ENCODE measurements at regions not wholly inside any gene's neighbourhood (a gene's known extent, or its start where the extent isn't known, plus 50 kb on each side); places are given as distances from the start of the nearest gene placed in this dataset.
"Not testable (repeated sequence)": the region's sequence is repeated elsewhere in the genome, so short reads cannot be mapped to it uniquely, and the experiment has no call there.

DNA sequence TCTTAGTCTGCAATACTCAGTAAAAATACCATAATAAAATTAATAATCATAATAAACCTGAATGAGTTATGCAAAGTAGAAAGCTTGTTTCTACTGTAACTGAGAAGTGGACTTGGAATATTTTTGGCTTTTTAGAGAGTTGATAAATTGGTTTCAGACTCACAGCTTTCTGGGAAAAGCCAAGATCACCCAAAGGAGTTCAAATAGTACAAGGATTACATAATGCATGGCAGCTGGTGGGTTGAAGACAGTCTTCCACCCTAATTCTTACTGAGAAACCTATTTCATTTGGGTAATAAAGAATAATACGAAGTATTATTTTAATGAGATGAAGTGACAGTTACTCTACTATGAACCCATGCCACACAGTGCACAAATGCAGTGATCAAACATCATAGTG lies 139.4 kb upstream of the KLF12 start:
- H3K4me3 Mint-ChIP-seq = no peak overlapping the region
- peaks cover 4% of the 10 kb centered on the region for H3K9me3 Mint-ChIP-seq
- no peaks in the 10 kb centered on the region for H3K4me1 Mint-ChIP-seq (ENCODE audit: low read depth)
- H3K27ac Mint-ChIP-seq = no peak overlapping the region
- peaks cover 2% of the 10 kb centered on the region for H3K27me3 Mint-ChIP-seq (ENCODE audit: insufficient read depth)
- DNase-seq (ENCODE audit: low spot score) = no peak
- intact Hi-C loops (cut with micrococcal nuclease) = no loop called here
- no peaks in the 10 kb centered on the region for H3K36me3 Mint-ChIP-seq (ENCODE audit: low read depth)

DNA sequence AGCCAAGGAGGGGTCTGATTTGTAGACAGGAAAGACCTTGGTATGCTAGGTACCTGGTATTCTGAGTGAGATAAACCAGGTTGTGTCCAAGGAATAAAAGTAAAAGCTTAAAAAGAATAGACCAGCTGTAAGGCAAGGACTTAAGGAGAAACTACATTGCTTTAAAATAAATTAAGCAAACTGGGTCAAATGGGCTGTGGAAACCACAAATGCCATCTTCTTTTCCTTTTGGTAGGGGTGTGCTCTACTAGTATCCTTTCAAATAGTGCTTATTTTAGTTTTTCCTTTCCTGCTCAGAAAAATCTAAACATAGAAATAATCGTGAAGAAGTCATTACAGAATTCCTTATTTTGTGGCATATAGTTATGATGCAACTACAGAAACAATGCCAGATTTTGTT lies 138.6 kb upstream of the KLF12 start:
- Mint-ChIP-seq H3K27me3 (ENCODE audit: insufficient read depth) (peaks cover 5% of the 10 kb centered on the region), H3K4me1 (ENCODE audit: low read depth) (no peaks in the 10 kb centered on the region), H3K36me3 (ENCODE audit: low read depth) (no peaks in the 10 kb centered on the region), H3K9me3 (peaks cover 4% of the 10 kb centered on the region), H3K27ac (no peak overlapping the region), H3K4me3 (no peak overlapping the region)
- intact Hi-C loops (cut with micrococcal nuclease) = no loop called here
- no peak for DNase-seq (ENCODE audit: low spot score)

DNA sequence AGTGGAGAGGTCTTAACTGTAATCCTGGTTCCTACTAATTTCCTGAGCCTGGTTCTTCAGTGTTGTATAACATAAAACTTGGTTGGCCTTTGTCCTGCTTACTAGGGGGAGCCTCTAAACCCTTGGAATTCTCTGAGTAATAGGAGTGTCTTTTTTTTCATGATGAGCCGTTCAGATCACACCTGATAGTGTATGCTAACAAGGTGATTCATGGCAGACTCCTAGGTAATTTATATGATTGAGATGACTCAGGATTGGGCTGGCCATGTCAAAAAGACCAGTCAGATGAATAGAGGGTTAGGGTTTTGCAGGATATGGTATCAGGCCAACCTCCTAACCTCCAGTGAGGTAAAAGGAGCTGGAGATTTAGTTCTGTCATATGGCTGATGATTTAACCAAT lies 135.8 kb upstream of the KLF12 start:
- H3K9me3 Mint-ChIP-seq = peaks cover 12% of the 10 kb centered on the region
- no peak for DNase-seq (ENCODE audit: low spot score)
- no peak overlapping the region for H3K4me3 Mint-ChIP-seq
- intact Hi-C loops (cut with micrococcal nuclease) = no loop called here
- no peak overlapping the region for H3K27ac Mint-ChIP-seq
- H3K4me1 Mint-ChIP-seq (ENCODE audit: low read depth) = no peaks in the 10 kb centered on the region
- H3K27me3 Mint-ChIP-seq (ENCODE audit: insufficient read depth) = peaks cover 3% of the 10 kb centered on the region
- no peaks in the 10 kb centered on the region for H3K36me3 Mint-ChIP-seq (ENCODE audit: low read depth)

DNA sequence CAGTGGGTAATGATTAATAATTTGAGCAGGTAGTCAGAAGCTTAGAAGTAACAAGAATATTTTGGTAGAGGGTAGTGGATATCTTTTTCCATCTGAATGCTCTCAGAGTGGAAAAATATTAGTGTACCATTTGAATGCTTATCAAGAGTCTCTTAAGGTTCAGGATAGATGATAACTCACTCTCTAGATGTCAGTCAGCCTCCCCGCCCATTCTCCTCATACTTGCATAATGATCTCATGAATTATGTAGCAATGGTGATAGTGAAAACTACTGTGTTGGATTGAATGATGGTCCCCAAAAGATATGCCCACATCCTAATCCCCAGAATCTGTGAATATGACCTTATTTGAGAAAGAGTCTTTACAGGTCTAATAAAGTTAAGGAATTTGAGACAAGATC lies 132.7 kb upstream of the KLF12 start:
- Mint-ChIP-seq H3K4me1 (ENCODE audit: low read depth) (no peaks in the 10 kb centered on the region), H3K27me3 (ENCODE audit: insufficient read depth) (peaks cover 3% of the 10 kb centered on the region), H3K36me3 (ENCODE audit: low read depth) (no peaks in the 10 kb centered on the region), H3K27ac (no peak overlapping the region), H3K9me3 (peaks cover 10% of the 10 kb centered on the region), H3K4me3 (no peak overlapping the region)
- DNase-seq (ENCODE audit: low spot score) = no peak
- intact Hi-C loops (cut with micrococcal nuclease) = no loop called here

DNA sequence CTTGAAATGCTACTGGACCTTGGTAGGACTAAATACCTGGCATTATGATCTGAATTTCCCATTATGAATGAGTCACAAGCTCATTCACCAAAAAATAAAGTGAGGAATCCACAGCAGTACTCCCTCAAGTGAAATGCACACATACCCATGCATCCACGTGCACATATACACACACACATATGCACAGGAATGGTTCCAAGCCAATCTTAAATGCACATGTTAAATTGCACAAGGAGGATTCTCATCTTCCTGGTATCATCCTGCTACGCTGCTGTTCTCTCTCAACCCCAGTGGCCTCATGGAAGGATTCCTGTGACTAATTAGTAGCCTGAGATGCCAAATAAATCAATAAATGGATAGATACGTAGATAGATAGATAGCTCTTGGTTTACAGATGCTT lies 132.1 kb upstream of the KLF12 start:
- no peak for DNase-seq (ENCODE audit: low spot score)
- Mint-ChIP-seq H3K4me1 (ENCODE audit: low read depth) (no peaks in the 10 kb centered on the region), H3K4me3 (no peak overlapping the region), H3K36me3 (ENCODE audit: low read depth) (no peaks in the 10 kb centered on the region), H3K27ac (no peak overlapping the region), H3K9me3 (peaks cover 10% of the 10 kb centered on the region), H3K27me3 (ENCODE audit: insufficient read depth) (peaks cover 3% of the 10 kb centered on the region)
- intact Hi-C loops (cut with micrococcal nuclease) = no loop called here

DNA sequence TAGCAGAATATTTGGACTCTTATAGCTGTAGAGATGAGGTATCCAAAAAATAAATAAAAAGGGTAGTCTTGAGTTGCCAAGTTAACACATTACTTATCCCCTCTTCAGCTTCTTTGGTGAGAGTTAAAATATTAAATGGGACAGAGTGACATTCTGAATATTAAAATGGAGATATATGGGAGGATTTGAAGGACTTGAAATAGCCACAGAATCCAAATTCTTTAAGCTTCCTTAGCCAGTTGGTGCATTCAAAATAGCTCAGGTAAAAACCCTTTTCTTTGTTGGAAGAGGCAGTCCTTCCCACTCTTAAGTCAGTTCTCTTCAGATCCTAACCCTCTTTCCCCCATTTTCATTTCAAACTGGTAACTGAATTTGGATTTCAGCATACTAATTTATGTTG lies 130.1 kb upstream of the KLF12 start:
- no peak for DNase-seq (ENCODE audit: low spot score)
- no peak overlapping the region for H3K27ac Mint-ChIP-seq
- H3K4me3 Mint-ChIP-seq = no peak overlapping the region
- no peaks in the 10 kb centered on the region for H3K36me3 Mint-ChIP-seq (ENCODE audit: low read depth)
- intact Hi-C loops (cut with micrococcal nuclease) = no loop called here
- peaks cover 3% of the 10 kb centered on the region for H3K27me3 Mint-ChIP-seq (ENCODE audit: insufficient read depth)
- peaks cover 10% of the 10 kb centered on the region for H3K9me3 Mint-ChIP-seq
- no peaks in the 10 kb centered on the region for H3K4me1 Mint-ChIP-seq (ENCODE audit: low read depth)

DNA sequence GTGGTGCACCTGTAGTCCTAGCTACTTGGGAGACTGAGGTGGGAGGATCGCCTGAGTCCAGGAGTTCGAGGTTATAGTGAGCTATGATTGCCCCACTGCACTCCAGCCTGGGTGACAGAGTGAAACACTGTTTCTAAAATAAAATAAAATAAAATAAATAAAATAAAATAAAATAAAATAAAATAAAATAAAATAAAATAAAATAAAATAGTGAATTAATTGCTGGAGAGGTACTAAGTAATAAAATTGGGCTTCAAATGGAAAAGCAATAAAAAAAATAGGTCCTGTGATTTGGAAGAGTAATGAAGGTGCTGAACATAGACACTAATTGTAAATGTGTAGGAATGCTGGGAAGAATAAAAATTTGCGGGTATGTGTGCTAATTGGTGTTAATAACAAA lies 126.2 kb upstream of the KLF12 start:
- H3K4me3 Mint-ChIP-seq; H3K36me3 Mint-ChIP-seq (ENCODE audit: low read depth); H3K9me3 Mint-ChIP-seq; H3K27ac Mint-ChIP-seq; intact Hi-C loops (cut with micrococcal nuclease); DNase-seq (ENCODE audit: low spot score); H3K27me3 Mint-ChIP-seq (ENCODE audit: insufficient read depth): not testable (repeated sequence)
- H3K4me1 Mint-ChIP-seq (ENCODE audit: low read depth) = peaks cover 19% of the 10 kb centered on the region

DNA sequence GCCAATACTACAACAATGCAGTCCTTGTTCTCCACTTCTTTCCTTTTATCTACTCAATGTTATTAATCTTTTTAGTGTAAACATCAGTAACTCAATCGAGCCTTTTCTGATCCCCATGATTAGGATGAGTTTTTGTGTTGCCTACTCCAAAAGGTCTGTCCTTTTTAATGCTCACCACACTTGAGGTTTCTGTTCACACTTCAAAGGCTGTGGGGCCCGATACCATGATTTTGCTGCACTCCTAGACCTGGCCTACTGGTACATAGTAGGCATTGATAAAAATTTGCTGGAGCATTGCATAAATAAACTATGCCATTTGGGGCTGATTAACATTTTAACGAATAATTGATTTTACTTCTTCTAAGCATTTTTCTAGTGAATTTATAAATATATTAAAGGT lies 125.4 kb upstream of the KLF12 start:
- Mint-ChIP-seq H3K27me3 (ENCODE audit: insufficient read depth) (no peaks in the 10 kb centered on the region), H3K36me3 (ENCODE audit: low read depth) (no peaks in the 10 kb centered on the region), H3K9me3 (no peaks in the 10 kb centered on the region), H3K4me3 (no peak overlapping the region), H3K4me1 (ENCODE audit: low read depth) (peaks cover 19% of the 10 kb centered on the region), H3K27ac (no peak overlapping the region)
- no peak for DNase-seq (ENCODE audit: low spot score)
- intact Hi-C loops (cut with micrococcal nuclease) = no loop called here

DNA sequence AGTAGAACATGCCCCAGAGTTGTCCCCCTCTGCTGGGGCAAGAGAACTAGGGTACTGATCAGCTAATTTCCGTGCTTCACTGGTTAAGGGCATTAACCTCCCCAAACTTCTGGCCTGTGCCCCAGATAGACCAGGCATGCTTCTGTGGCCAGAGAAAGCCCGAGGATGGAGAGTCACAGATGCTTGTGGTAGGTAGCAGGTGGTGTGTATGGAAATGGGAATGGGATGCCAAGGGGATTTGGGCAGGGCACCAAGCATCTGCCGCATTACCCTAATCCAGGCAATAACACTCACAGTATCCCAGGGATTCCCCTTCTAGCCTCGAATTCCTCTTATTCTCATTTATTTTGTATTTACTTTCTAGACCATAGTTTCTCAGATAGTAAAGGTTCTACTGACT lies 124.8 kb upstream of the KLF12 start:
- DNase-seq (ENCODE audit: low spot score) = no peak
- intact Hi-C loops (cut with micrococcal nuclease) = no loop called here
- Mint-ChIP-seq H3K27ac (no peak overlapping the region), H3K9me3 (no peaks in the 10 kb centered on the region), H3K4me3 (no peak overlapping the region), H3K27me3 (ENCODE audit: insufficient read depth) (no peaks in the 10 kb centered on the region), H3K36me3 (ENCODE audit: low read depth) (no peaks in the 10 kb centered on the region), H3K4me1 (ENCODE audit: low read depth) (peaks cover 22% of the 10 kb centered on the region)

DNA sequence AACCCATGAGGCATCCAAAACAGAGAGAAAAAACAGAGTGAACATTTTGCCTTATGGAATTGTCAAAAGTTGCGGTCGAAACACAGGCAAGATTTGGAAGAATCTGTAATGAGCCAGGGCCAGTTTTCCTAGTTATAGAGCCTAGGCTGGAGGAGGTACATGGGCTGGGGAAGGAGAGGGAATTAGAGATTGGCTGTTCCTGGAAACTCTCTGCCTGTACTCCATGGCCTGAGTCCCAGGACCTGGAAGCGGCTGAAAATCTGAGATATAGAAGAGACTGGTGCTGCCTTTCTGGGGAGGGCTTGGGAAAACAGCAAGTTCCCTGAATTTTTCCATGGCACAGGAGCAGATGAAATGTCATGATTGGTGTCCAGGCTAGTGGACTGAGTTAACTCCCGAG lies 122.8 kb upstream of the KLF12 start:
- Mint-ChIP-seq H3K27ac (no peak overlapping the region), H3K36me3 (ENCODE audit: low read depth) (no peaks in the 10 kb centered on the region), H3K4me1 (ENCODE audit: low read depth) (peaks cover 42% of the 10 kb centered on the region), H3K4me3 (no peak overlapping the region), H3K27me3 (ENCODE audit: insufficient read depth) (no peaks in the 10 kb centered on the region), H3K9me3 (no peaks in the 10 kb centered on the region)
- DNase-seq (ENCODE audit: low spot score) = no peak
- intact Hi-C loops (cut with micrococcal nuclease) = no loop called here

DNA sequence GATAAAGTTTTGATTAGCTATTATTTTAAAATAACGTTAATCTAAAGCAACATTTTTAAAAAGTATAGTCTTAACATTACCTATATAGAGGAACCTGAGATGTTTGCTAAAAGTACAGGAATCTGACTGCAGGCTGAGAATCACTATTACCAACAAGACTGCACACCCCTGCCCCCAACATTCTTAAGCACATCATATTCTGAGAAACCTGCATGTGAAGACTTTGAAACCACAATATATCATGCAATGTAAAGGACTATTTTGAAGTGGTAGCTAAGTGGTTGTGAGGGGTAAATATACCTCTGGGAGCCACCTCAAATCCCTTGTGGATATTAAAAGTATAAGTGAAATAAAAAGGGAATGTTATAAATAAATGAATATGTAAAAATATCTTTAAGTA lies 119.0 kb upstream of the KLF12 start:
- intact Hi-C loops (cut with micrococcal nuclease) = no loop called here
- Mint-ChIP-seq H3K27ac (no peak overlapping the region), H3K4me1 (ENCODE audit: low read depth) (peaks cover 42% of the 10 kb centered on the region), H3K4me3 (no peak overlapping the region), H3K9me3 (peaks cover 8% of the 10 kb centered on the region), H3K27me3 (ENCODE audit: insufficient read depth) (no peaks in the 10 kb centered on the region), H3K36me3 (ENCODE audit: low read depth) (peaks cover 3% of the 10 kb centered on the region)
- DNase-seq (ENCODE audit: low spot score) = no peak

DNA sequence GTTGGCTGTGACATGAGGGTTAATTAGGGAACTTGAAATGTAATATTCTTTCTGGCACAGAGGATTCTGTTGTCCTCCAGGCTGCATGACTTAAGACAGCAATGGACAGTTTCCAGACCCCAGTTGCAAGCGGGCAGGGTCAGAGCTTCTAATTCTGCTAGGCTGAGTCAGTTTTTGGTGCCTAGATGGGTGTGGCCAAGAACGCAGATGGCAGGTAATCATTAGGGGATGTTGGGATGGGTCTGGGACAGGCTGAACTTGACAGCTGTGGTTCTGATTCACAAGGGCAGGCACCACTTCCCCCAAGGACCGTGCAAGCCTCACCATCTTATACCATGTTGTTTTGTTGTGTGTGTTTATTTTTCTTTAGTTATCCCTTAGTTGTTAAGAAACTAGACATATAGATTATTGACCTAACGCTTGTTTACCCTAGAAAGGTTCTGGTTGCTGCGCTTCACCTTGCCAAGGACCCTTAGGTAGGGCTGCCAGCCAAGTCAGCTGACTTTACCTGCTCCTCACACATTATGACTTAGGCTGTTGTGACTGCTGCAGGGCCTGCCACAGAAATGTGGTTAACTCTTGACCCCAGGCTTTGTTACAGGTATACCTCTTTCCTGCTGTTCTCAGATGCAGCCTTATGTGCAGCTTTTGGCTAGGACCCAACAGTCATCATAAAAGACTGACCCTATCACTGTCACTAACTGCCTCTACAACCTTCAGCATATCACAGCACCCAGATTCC lies 117.7 kb upstream of the KLF12 start:
- Mint-ChIP-seq H3K36me3 (ENCODE audit: low read depth) (peaks cover 5% of the 10 kb centered on the region), H3K9me3 (peaks cover 8% of the 10 kb centered on the region), H3K27me3 (ENCODE audit: insufficient read depth) (no peaks in the 10 kb centered on the region), H3K4me1 (ENCODE audit: low read depth) (peaks cover 35% of the 10 kb centered on the region), H3K27ac (no peak overlapping the region), H3K4me3 (no peak overlapping the region)
- DNase-seq (ENCODE audit: low spot score) = no peak
- intact Hi-C loops (cut with micrococcal nuclease) = loop anchor here (1.0 kb wide), 1 partner anchor 8 kb away; no protein-coding TSS in a partner anchor

DNA sequence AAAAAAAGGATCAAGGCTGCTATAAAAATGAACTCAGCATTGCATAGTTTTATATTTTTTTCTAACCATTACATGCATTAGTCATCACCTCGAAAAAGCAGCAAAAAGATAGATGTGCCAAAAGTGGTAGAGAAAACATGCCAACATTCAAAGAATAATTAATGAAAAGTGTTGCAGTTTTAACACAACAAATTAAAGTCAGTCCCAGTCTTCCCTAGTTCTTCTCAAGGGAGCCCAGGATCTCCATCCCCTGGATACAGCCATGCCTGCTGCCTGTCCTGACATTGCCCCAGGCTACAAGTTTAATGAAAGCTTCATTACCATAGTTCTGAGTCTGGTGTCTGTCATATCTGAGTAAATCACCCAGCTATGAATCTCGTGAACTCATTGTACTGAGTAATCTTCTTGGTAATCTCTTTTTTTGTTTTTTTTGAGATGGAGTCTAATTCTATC lies 116.6 kb upstream of the KLF12 start:
- Mint-ChIP-seq H3K4me3 (no peak overlapping the region), H3K4me1 (ENCODE audit: low read depth) (peaks cover 27% of the 10 kb centered on the region), H3K27me3 (ENCODE audit: insufficient read depth) (peaks cover 2% of the 10 kb centered on the region), H3K36me3 (ENCODE audit: low read depth) (peaks cover 5% of the 10 kb centered on the region), H3K27ac (no peak overlapping the region), H3K9me3 (peaks cover 8% of the 10 kb centered on the region)
- DNase-seq (ENCODE audit: low spot score) = no peak
- intact Hi-C loops (cut with micrococcal nuclease) = no loop called here

DNA sequence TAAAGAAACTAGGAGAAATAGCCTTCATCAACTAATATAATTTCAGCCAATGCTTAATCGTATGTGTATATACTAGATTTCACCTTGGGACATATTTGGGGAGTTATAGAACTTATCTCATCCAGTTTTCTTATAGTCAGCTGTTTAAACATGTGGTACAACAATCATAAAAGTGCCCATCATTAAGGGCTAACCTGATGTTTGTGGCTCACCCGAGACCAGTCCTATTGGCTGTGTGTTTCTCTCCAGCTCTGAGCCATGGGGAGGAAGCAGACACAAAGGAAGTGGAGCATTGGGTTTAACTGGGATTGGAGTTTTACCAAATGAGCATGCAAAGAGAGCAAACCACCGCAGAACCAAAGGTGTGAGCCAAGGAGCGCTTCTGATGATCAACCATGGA lies 114.3 kb upstream of the KLF12 start:
- H3K4me1 Mint-ChIP-seq (ENCODE audit: low read depth) = peaks cover 37% of the 10 kb centered on the region
- H3K36me3 Mint-ChIP-seq (ENCODE audit: low read depth) = peaks cover 12% of the 10 kb centered on the region
- DNase-seq (ENCODE audit: low spot score) = no peak
- H3K27me3 Mint-ChIP-seq (ENCODE audit: insufficient read depth) = peaks cover 2% of the 10 kb centered on the region
- intact Hi-C loops (cut with micrococcal nuclease) = no loop called here
- peaks cover 15% of the 10 kb centered on the region for H3K9me3 Mint-ChIP-seq
- H3K27ac Mint-ChIP-seq = no peak overlapping the region
- no peak overlapping the region for H3K4me3 Mint-ChIP-seq
